ENCODE measurements at regions not wholly inside any gene's neighbourhood (a gene's known extent, or its start where the extent isn't known, plus 50 kb on each side); places are given as distances from the start of the nearest gene placed in this dataset.

- no peak overlapping the region for H3K27ac ChIP-seq (ENCODE audit: low read depth, low read length, poor library complexity, severe bottlenecking)
- TF ChIP-seq CTCF (conservative IDR thresholded peaks at IDR 0.05; ENCODE audit: low read length) (no peak), EZH2phosphoT487 (IDR thresholded peaks at IDR 0.05; ENCODE audit: borderline replicate concordance, low read depth, low read length) (no peak)
- H3K4me1 ChIP-seq (ENCODE audit: insufficient read depth, low read length, poor library complexity, severe bottlenecking), result peaks cover 27% of the 10 kb centered on the region
- no peaks in the 10 kb centered on the region for H4K20me1 ChIP-seq (ENCODE audit: insufficient read depth, low read length)
- no peak overlapping the region for H3K4me2 ChIP-seq (ENCODE audit: low read length)
- no peaks in the 10 kb centered on the region for H3K9me2 ChIP-seq (ENCODE audit: insufficient read depth, low read length)
- ChIA-PET CTCF (ENCODE audit: unreplicated experiment) (interaction anchor here (0.6 kb wide), 1 partner anchor 674 kb away, joined by 3 read pairs; no protein-coding TSS in a partner anchor), POLR2A (no interaction called here)
- H3K4me3 ChIP-seq (ENCODE audit: low read depth, low read length, poor library complexity, severe bottlenecking), result no peak overlapping the region
- no TSS peak for BruUV-seq (replicated peaks)
- intact Hi-C loops (cut with micrococcal nuclease; ENCODE audit: unreplicated experiment), result no loop called here
- H2AFZ ChIP-seq (ENCODE audit: low read length), result no peak overlapping the region
- DNase-seq (ENCODE audit: low spot score), result no peak
- no peaks in the 10 kb centered on the region for H3K9me3 ChIP-seq (ENCODE audit: low read length)
- no peaks in the 10 kb centered on the region for H3K36me3 ChIP-seq (ENCODE audit: insufficient read depth, low read length)
- no peaks in the 10 kb centered on the region for H3K79me2 ChIP-seq (ENCODE audit: insufficient read depth, low read depth, low read length)
These were observed 331.5 kb downstream of the UACA start for GRCh38 chr15:70431854-70432253.

GRCh38 chr15:70430069-70430468, 332.4 kb upstream of the TLE3 start:
- intact Hi-C loops (cut with micrococcal nuclease; ENCODE audit: unreplicated experiment), result no loop called here
- Histone ChIP-seq H2AFZ (ENCODE audit: low read length) (no peak overlapping the region), H3K4me2 (ENCODE audit: low read length) (no peak overlapping the region), H3K27ac (ENCODE audit: low read depth, low read length, poor library complexity, severe bottlenecking) (no peak overlapping the region), H3K4me1 (ENCODE audit: insufficient read depth, low read length, poor library complexity, severe bottlenecking) (peaks cover 14% of the 10 kb centered on the region), H3K9me2 (ENCODE audit: insufficient read depth, low read length) (no peaks in the 10 kb centered on the region), H3K9me3 (ENCODE audit: low read length) (no peaks in the 10 kb centered on the region), H3K4me3 (ENCODE audit: low read depth, low read length, poor library complexity, severe bottlenecking) (no peak overlapping the region), H3K79me2 (ENCODE audit: insufficient read depth, low read depth, low read length) (no peaks in the 10 kb centered on the region), H3K36me3 (ENCODE audit: insufficient read depth, low read length) (no peaks in the 10 kb centered on the region), H4K20me1 (ENCODE audit: insufficient read depth, low read length) (no peaks in the 10 kb centered on the region)
- ChIA-PET CTCF (ENCODE audit: unreplicated experiment) (no interaction called here), POLR2A (interaction anchor here (0.7 kb wide), 1 partner anchor 466 kb away, joined by 3 read pairs; no protein-coding TSS in a partner anchor)
- BruUV-seq (replicated peaks), result no TSS peak
- TF ChIP-seq EZH2phosphoT487 (IDR thresholded peaks at IDR 0.05; ENCODE audit: borderline replicate concordance, low read depth, low read length) (no peak), CTCF (conservative IDR thresholded peaks at IDR 0.05; ENCODE audit: low read length) (no peak)
- no peak for DNase-seq (ENCODE audit: low spot score)

- no peak overlapping the region for H2AFZ ChIP-seq (ENCODE audit: low read length)
- H4K20me1 ChIP-seq (ENCODE audit: insufficient read depth, low read length), result no peaks in the 10 kb centered on the region
- no peaks in the 10 kb centered on the region for H3K36me3 ChIP-seq (ENCODE audit: insufficient read depth, low read length)
- peaks cover 11% of the 10 kb centered on the region for H3K4me1 ChIP-seq (ENCODE audit: insufficient read depth, low read length, poor library complexity, severe bottlenecking)
- ChIA-PET CTCF (ENCODE audit: unreplicated experiment) (no interaction called here), POLR2A (no interaction called here)
- no TSS peak for BruUV-seq (replicated peaks)
- no peak overlapping the region for H3K4me2 ChIP-seq (ENCODE audit: low read length)
- no peaks in the 10 kb centered on the region for H3K9me3 ChIP-seq (ENCODE audit: low read length)
- H3K79me2 ChIP-seq (ENCODE audit: insufficient read depth, low read depth, low read length), result no peaks in the 10 kb centered on the region
- intact Hi-C loops (cut with micrococcal nuclease; ENCODE audit: unreplicated experiment), result no loop called here
- DNase-seq (ENCODE audit: low spot score), result no peak
- no peaks in the 10 kb centered on the region for H3K9me2 ChIP-seq (ENCODE audit: insufficient read depth, low read length)
- H3K4me3 ChIP-seq (ENCODE audit: low read depth, low read length, poor library complexity, severe bottlenecking), result no peak overlapping the region
- H3K27ac ChIP-seq (ENCODE audit: low read depth, low read length, poor library complexity, severe bottlenecking), result no peak overlapping the region
- TF ChIP-seq CTCF (conservative IDR thresholded peaks at IDR 0.05; ENCODE audit: low read length), result no peak
- no peak for TF ChIP-seq EZH2phosphoT487 (IDR thresholded peaks at IDR 0.05; ENCODE audit: borderline replicate concordance, low read depth, low read length)
These were observed 331.5 kb upstream of the TLE3 start for GRCh38 chr15:70429056-70429722.

Data from OCI-LY7 (cell line).